ENCODE measurements at regions not wholly inside any gene's neighbourhood (a gene's known extent, or its start where the extent isn't known, plus 50 kb on each side); places are given as distances from the start of the nearest gene placed in this dataset.

GRCh38 chr3:102290241-102290640 lies 144.6 kb upstream of the ZPLD1 start:
- Histone ChIP-seq H3K4me3 (IDR thresholded peaks at IDR 0.05; ENCODE audit: insufficient read depth, low read depth, low read length) (no peak overlapping the region), H3K27me3 (ENCODE audit: insufficient read depth, low read depth) (no peaks in the 10 kb centered on the region), H3K36me3 (ENCODE audit: insufficient read depth) (no peaks in the 10 kb centered on the region), H3K27ac (no peak overlapping the region), H2AFZ (ENCODE audit: low read depth) (no peak overlapping the region), H4K20me1 (ENCODE audit: insufficient read depth) (no peaks in the 10 kb centered on the region), H3K4me2 (no peak overlapping the region), H3K4me1 (ENCODE audit: low read depth, poor library complexity, severe bottlenecking) (peaks cover 11% of the 10 kb centered on the region), H3K9ac (no peak overlapping the region), H3K79me2 (ENCODE audit: insufficient read depth, low read depth) (no peaks in the 10 kb centered on the region)
- TF ChIP-seq, protein P1, sequence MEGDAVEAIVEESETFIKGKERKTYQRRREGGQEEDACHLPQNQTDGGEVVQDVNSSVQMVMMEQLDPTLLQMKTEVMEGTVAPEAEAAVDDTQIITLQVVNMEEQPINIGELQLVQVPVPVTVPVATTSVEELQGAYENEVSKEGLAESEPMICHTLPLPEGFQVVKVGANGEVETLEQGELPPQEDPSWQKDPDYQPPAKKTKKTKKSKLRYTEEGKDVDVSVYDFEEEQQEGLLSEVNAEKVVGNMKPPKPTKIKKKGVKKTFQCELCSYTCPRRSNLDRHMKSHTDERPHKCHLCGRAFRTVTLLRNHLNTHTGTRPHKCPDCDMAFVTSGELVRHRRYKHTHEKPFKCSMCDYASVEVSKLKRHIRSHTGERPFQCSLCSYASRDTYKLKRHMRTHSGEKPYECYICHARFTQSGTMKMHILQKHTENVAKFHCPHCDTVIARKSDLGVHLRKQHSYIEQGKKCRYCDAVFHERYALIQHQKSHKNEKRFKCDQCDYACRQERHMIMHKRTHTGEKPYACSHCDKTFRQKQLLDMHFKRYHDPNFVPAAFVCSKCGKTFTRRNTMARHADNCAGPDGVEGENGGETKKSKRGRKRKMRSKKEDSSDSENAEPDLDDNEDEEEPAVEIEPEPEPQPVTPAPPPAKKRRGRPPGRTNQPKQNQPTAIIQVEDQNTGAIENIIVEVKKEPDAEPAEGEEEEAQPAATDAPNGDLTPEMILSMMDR (conservative IDR thresholded peaks at IDR 0.05; ENCODE audit: low read depth, low read length), result no peak

DNA sequence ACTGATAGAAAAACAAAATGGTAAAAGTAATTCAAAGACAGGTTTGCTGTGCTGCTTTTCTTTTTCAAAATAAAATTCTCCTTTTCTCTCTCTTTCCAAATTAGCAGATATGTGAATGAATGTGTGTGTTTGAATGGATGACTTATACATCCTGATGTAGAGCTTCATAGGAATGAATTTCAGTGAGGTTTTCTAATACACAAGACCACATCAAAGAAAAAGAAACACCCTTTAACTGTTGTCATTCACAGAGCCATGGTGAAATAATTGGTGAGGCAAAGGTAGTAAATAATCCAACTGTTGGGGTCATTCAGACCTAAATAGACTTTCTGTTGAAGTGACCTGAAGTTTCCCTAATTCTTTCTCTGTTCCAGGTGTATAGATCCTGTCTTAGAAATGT lies 139.1 kb upstream of the ZPLD1 start:
- peaks cover 47% of the 10 kb centered on the region for H3K4me1 ChIP-seq (ENCODE audit: low read depth, poor library complexity, severe bottlenecking)
- H3K79me2 ChIP-seq (ENCODE audit: insufficient read depth, low read depth), result no peaks in the 10 kb centered on the region
- H2AFZ ChIP-seq (ENCODE audit: low read depth), result no peak overlapping the region

DNA sequence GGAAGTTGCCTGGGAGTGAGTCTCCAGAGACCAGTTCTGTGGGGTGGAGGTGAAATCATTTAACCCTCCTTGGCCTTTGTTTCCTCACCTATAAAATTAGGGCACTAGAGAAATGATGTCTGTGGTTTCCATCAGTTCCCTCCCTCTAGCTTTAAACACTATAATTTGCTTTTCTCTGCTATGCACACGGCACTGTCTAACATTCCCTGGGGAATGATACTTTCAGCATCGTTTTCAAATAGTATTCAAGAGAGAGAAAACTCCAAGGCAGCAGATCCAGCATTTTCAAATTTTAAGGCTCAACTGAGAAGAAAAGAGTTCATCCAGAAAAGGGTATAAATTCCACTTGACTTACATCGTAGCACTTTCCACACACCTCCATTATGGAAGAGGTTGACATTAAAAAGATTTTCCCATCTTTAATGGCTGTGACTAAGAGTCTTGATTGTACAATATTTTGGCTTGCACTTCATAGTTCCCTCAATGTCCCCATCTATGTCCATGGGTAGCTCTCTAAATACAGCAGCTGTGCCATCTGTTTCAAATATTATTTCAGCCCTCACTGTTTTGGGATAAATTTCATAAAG lies 137.7 kb upstream of the ZPLD1 start:
- no peaks in the 10 kb centered on the region for H4K20me1 ChIP-seq (ENCODE audit: insufficient read depth)
- no peaks in the 10 kb centered on the region for H3K27me3 ChIP-seq (ENCODE audit: insufficient read depth, low read depth)
- no peak overlapping the region for H2AFZ ChIP-seq (ENCODE audit: low read depth)
- peaks cover 61% of the 10 kb centered on the region for H3K4me1 ChIP-seq (ENCODE audit: low read depth, poor library complexity, severe bottlenecking)
- H3K79me2 ChIP-seq (ENCODE audit: insufficient read depth, low read depth), result no peaks in the 10 kb centered on the region
- H3K4me2 ChIP-seq, result no peak overlapping the region
- TF ChIP-seq, protein P1 (conservative IDR thresholded peaks at IDR 0.05; ENCODE audit: low read depth, low read length), result no peak
- no peak overlapping the region for H3K27ac ChIP-seq
- no peaks in the 10 kb centered on the region for H3K36me3 ChIP-seq (ENCODE audit: insufficient read depth)
- H3K9ac ChIP-seq, result no peak overlapping the region
- no peak overlapping the region for H3K4me3 ChIP-seq (IDR thresholded peaks at IDR 0.05; ENCODE audit: insufficient read depth, low read depth, low read length)

More for the DNA sequence above, 139.1 kb upstream of the ZPLD1 start:
- H3K27me3 ChIP-seq (ENCODE audit: insufficient read depth, low read depth), result no peaks in the 10 kb centered on the region
- TF ChIP-seq, protein P1 (conservative IDR thresholded peaks at IDR 0.05; ENCODE audit: low read depth, low read length), result no peak
- no peak overlapping the region for H3K27ac ChIP-seq
- no peaks in the 10 kb centered on the region for H4K20me1 ChIP-seq (ENCODE audit: insufficient read depth)
- no peak overlapping the region for H3K4me3 ChIP-seq (IDR thresholded peaks at IDR 0.05; ENCODE audit: insufficient read depth, low read depth, low read length)
- H3K4me2 ChIP-seq, result peak overlapping the region; percentile 14; the same call in 1 of the 2 replicates
- no peak overlapping the region for H3K9ac ChIP-seq
- no peaks in the 10 kb centered on the region for H3K36me3 ChIP-seq (ENCODE audit: insufficient read depth)

- no peaks in the 10 kb centered on the region for H4K20me1 ChIP-seq (ENCODE audit: insufficient read depth)
- H3K4me3 ChIP-seq (IDR thresholded peaks at IDR 0.05; ENCODE audit: insufficient read depth, low read depth, low read length), result no peak overlapping the region
- no peaks in the 10 kb centered on the region for H3K36me3 ChIP-seq (ENCODE audit: insufficient read depth)
- no peak overlapping the region for H3K9ac ChIP-seq
- H3K79me2 ChIP-seq (ENCODE audit: insufficient read depth, low read depth), result no peaks in the 10 kb centered on the region
- H2AFZ ChIP-seq (ENCODE audit: low read depth), result 0 out of 2 replicates have a peak overlapping the region, but pooled peaks have one; percentile 72
- peaks cover 70% of the 10 kb centered on the region for H3K4me1 ChIP-seq (ENCODE audit: low read depth, poor library complexity, severe bottlenecking)
- no peaks in the 10 kb centered on the region for H3K27me3 ChIP-seq (ENCODE audit: insufficient read depth, low read depth)
- TF ChIP-seq, protein P1 (conservative IDR thresholded peaks at IDR 0.05; ENCODE audit: low read depth, low read length), result no peak
- H3K27ac ChIP-seq, result peak overlapping the region; percentile 83; the same call in 1 of the 2 replicates
- H3K4me2 ChIP-seq, result no peak overlapping the region
Observed at GRCh38 chr3:102299125-102299877, 135.5 kb upstream of the ZPLD1 start.
